CD1c-positive myeloid dendritic cell (primary cell): ENCODE measurements at regions not wholly inside any gene's neighbourhood (a gene's known extent, or its start where the extent isn't known, plus 50 kb on each side); places are given as distances from the start of the nearest gene placed in this dataset.
"Not testable (repeated sequence)": the region's sequence is repeated elsewhere in the genome, so short reads cannot be mapped to it uniquely, and the experiment has no call there.

Experiments
- DNase-seq: peaks from one replicate; pipeline ENCODE4 v3.0.0-alpha.2; 2016; ENCODE audit errors: extremely low spot score

DNA sequence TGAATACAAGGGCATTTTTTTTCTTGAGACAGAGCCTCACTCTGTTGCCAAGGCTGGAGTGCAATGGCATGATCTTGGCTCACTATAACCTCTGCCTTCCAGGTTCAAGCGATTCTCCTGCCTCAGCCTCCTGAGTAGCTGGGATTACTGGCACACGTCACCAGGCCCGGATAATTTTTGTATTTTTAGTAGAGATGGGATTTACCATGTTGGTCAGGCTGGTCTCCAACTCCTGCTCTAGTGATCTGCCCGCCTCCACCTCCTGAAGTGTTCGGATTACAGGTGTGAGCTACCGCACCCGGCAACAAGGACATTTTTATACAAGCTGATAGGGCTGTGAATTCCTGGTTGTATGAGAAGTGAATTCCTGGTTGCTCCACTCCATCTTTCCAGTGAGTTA, 577.7 kb upstream of the TPTE start:
- not testable (repeated sequence) for DNase-seq

- not testable (repeated sequence) for DNase-seq
These were observed 575.3 kb upstream of the TPTE start for GRCh38 chr21:9946057-9946456.

GRCh38 chr21:9949510-9950289, 571.7 kb upstream of the TPTE start:
- not testable (repeated sequence) for DNase-seq

- not testable (repeated sequence) for DNase-seq
These were observed 571.0 kb upstream of the TPTE start for GRCh38 chr21:9950363-9950762.

DNA sequence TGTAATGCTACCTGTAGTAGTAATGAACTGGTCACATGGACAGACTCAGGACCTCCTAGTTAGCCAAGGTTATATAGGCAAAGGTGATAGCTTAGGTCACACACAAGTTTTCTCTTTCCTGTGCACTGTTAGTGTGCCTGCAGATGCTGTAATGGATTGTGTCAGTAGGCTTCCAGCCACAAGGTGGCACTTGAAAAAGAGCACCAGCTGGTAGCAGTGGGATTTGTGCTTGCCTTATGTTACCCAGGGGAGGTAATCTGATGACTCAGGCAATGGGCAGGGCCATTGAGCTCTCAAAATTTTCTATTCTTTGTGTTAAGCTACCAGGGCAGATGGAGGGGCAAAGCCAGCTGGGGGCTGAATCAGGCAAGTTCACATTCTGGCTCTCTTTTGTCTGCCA, 562.6 kb upstream of the TPTE start:
- DNase-seq = not testable (repeated sequence)

GRCh38 chr21:9959220-9959964, 562.0 kb upstream of the TPTE start:
- not testable (repeated sequence) for DNase-seq

GRCh38 chr21:9969399-9969798, 552.0 kb upstream of the TPTE start:
- not testable (repeated sequence) for DNase-seq

- not testable (repeated sequence) for DNase-seq
These were observed 549.4 kb upstream of the TPTE start for GRCh38 chr21:9972018-9972417.

- not testable (repeated sequence) for DNase-seq
These were observed 543.0 kb upstream of the TPTE start for GRCh38 chr21:9978371-9978770.

DNA sequence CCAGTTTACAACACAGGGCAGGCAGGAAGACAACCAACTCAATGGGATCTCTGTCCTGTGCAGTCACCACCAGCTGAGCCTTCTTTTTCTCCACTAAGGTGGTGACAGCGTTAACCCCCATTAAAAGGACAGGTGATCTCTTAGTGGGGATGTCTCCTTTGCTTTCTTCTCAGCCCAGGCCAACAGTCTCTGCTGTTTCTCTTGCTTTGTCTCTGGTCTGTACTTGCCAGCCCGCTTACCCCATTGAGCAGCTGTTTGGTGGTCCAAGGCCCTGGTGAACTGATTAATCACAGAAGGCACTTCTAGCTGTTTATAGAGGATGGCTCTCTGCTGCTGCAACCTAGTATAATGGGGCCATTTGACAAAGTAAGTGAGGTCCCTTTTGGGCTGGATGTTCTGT, 523.9 kb upstream of the TPTE start:
- not testable (repeated sequence) for DNase-seq

- not testable (repeated sequence) for DNase-seq
These were observed 518.5 kb upstream of the TPTE start for GRCh38 chr21:10002762-10003313.

- DNase-seq = not testable (repeated sequence)
These were observed 515.6 kb upstream of the TPTE start for GRCh38 chr21:10005791-10006190.

GRCh38 chr21:10016991-10017390, 504.4 kb upstream of the TPTE start:
- not testable (repeated sequence) for DNase-seq

GRCh38 chr21:10017757-10018156, 503.6 kb upstream of the TPTE start:
- not testable (repeated sequence) for DNase-seq

DNA sequence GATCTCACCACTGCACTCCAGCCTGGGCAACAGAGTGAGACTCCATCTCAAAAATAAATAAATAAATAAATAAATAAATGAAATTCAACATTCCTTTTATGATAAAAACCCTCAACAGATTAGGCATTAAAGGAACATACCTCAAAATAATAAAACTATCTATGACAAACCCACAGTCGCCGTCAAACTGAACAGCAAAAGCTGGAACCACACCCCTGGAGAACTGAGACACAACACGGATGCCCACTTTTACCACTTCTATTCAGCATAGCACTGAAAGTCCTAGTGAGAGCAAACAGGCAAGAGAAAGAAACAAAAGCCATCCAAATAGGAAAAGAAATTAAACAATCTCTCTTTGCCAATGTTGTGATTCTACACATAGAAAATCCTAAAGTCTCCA, 499.9 kb upstream of the TPTE start:
- not testable (repeated sequence) for DNase-seq

DNA sequence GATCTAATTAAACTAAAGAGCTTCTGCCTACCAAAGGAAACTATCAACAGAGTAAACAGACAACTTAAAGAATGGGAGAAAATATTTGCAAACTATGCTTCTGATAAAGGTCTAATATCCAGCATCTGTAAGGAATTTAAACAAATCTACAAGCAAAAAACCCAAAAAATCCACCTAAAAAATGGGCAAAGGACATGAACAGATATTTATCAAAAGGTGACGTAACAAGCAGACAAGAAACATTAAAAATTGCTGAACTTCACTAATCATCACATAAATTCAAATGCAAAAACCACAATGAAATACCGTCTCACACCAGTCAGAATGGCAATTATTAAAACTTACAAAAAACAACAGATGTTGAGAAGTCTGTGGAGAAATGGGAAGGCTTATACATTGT, 498.6 kb upstream of the TPTE start:
- DNase-seq = not testable (repeated sequence)
